ENCODE measurements at regions not wholly inside any gene's neighbourhood (a gene's known extent, or its start where the extent isn't known, plus 50 kb on each side); places are given as distances from the start of the nearest gene placed in this dataset.
A peak's percentile ranks its signal among the peaks of the same experiment; 100 is the strongest.

- H3K79me2 ChIP-seq (ENCODE audit: control insufficient read depth, insufficient read depth, low read length), result no peaks in the 10 kb centered on the region
- ChIA-PET POLR2A (no interaction called here), SMC1A (ENCODE audit: uncharacterized antibody, unreplicated experiment) (interaction anchor here (0.9 to 1.3 kb wide), 3 partner anchors 12 to 366 kb away, joined by 3 to 4 read pairs (median 3); no protein-coding TSS in a partner anchor), RAD21 (ENCODE audit: unreplicated experiment) (no interaction called here), CTCF (no interaction called here)
- no peak overlapping the region for H3K27ac ChIP-seq (ENCODE audit: control insufficient read depth, insufficient read depth)
- H3K4me2 ChIP-seq (ENCODE audit: control insufficient read depth, insufficient read depth), result no peak overlapping the region
- DNase-seq (ENCODE audit: low read depth, low spot score) (no peak), ATAC-seq (peak; percentile 59), FAIRE-seq (no peak)
- peaks cover 9% of the 10 kb centered on the region for H3K4me1 ChIP-seq (ENCODE audit: control insufficient read depth, insufficient read depth, low read length)
- H3K9me3 ChIP-seq (replicated peaks; ENCODE audit: control insufficient read depth, insufficient read depth, low read length), result peaks cover 2% of the 10 kb centered on the region; the same call in 2 of the 3 replicates
- TF ChIP-seq GABPA (IDR thresholded peaks at IDR 0.05; ENCODE audit: low read depth), result no peak
- TF ChIP-seq NR2C2 (IDR thresholded peaks at IDR 0.05; ENCODE audit: borderline replicate concordance, control insufficient read depth, insufficient read length, low read depth), result no peak
- TF ChIP-seq ASH2L (IDR thresholded peaks at IDR 0.05; ENCODE audit: borderline replicate concordance, low read depth), result no peak
- TF ChIP-seq EP300 (IDR thresholded peaks at IDR 0.05; ENCODE audit: borderline replicate concordance in 1 of 2, control insufficient read depth in 1 of 2, low read depth in 2 of 2, low read length in 2 of 2), result peak; percentile 8 to 57; a peak in 2 of 4 replicates
- TF ChIP-seq RB1 (IDR thresholded peaks at IDR 0.05; ENCODE audit: borderline replicate concordance), result no peak
- no peak for TF ChIP-seq SUZ12 (IDR thresholded peaks at IDR 0.05; ENCODE audit: unreplicated experiment)
- peak; percentile 67; the same call in 1 of the 2 replicates for TF ChIP-seq MTA2 (IDR thresholded peaks at IDR 0.05; ENCODE audit: low read depth)
- TF ChIP-seq SP1 (IDR thresholded peaks at IDR 0.05; ENCODE audit: low read depth, low read length), result no peak
- 0 out of 2 replicates have a peak, but pooled peaks have one; percentile 14 for TF ChIP-seq RUNX3 (IDR thresholded peaks at IDR 0.05; ENCODE audit: low read length)
- TF ChIP-seq NR2F1 (conservative IDR thresholded peaks at IDR 0.05), result no peak
- no peak overlapping the region for H2AFZ ChIP-seq (ENCODE audit: control insufficient read depth, low read depth, low read length)
- H3K27me3 ChIP-seq (replicated peaks in 1 of 2; ENCODE audit: control insufficient read depth in 2 of 2, insufficient read depth in 2 of 2, low read length in 1 of 2), result no peaks in the 10 kb centered on the region
- H3K4me3 ChIP-seq, result no peak overlapping the region
- no TSS peak for BruUV-seq (replicated peaks)
- H3K9ac ChIP-seq (ENCODE audit: control insufficient read depth, insufficient read depth, low read length), result no peak overlapping the region
- intact Hi-C loops (cut with micrococcal nuclease; ENCODE audit: unreplicated experiment), result loop anchor here (5.0 kb wide), 1 partner anchor 77 kb away; no protein-coding TSS in a partner anchor
- in situ Hi-C loops (cut with MboI), result no loop called here
- H4K20me1 ChIP-seq (ENCODE audit: control insufficient read depth, insufficient read depth), result no peaks in the 10 kb centered on the region
- H3K36me3 ChIP-seq (ENCODE audit: control insufficient read depth in 2 of 2, insufficient read depth in 2 of 2, low read length in 1 of 2), result no peaks in the 10 kb centered on the region
- 44% methylated on average over 2 of the region's 2 CpGs for WGBS (ENCODE audit: insufficient coverage, insufficient replicate concordance, low lambda C conversion rate, missing lambda C conversion rate)
Measured at GRCh38 chr7:81869670-81870069, 99.8 kb upstream of the HGF start.

Measured in GM12878 (cell line).